ENCODE measurements at regions not wholly inside any gene's neighbourhood (a gene's known extent, or its start where the extent isn't known, plus 50 kb on each side); places are given as distances from the start of the nearest gene placed in this dataset.

- no peak for DNase-seq (ENCODE audit: low read depth in 3 of 3)
Observed at GRCh38 chr3:34374521-34374920, 576.1 kb downstream of the PDCD6IP start.

- DNase-seq (ENCODE audit: low read depth in 3 of 3), result no peak
Observed at GRCh38 chr3:34376691-34377090, 578.3 kb downstream of the PDCD6IP start.

GRCh38 chr3:34377961-34378360, 579.5 kb downstream of the PDCD6IP start:
- DNase-seq (ENCODE audit: low read depth in 3 of 3), result no peak

- no peak for DNase-seq (ENCODE audit: low read depth in 3 of 3)
Observed at GRCh38 chr3:34381243-34381642, 582.8 kb downstream of the PDCD6IP start.

GRCh38 chr3:34382859-34383258, 584.4 kb downstream of the PDCD6IP start:
- no peak for DNase-seq (ENCODE audit: low read depth in 3 of 3)

- DNase-seq (ENCODE audit: low read depth in 3 of 3), result no peak
Observed at GRCh38 chr3:34386309-34386708, 587.9 kb downstream of the PDCD6IP start.

- DNase-seq (ENCODE audit: low read depth in 3 of 3), result no peak
Observed at GRCh38 chr3:34387826-34388564, 589.6 kb downstream of the PDCD6IP start.

- no peak for DNase-seq (ENCODE audit: low read depth in 3 of 3)
Observed at GRCh38 chr3:34388830-34389229, 590.4 kb downstream of the PDCD6IP start.

GRCh38 chr3:34394978-34395748, 596.7 kb downstream of the PDCD6IP start:
- no peak for DNase-seq (ENCODE audit: low read depth in 3 of 3)

- no peak for DNase-seq (ENCODE audit: low read depth in 3 of 3)
Observed at GRCh38 chr3:34396288-34396687, 597.9 kb downstream of the PDCD6IP start.

GRCh38 chr3:34396956-34397355, 598.5 kb downstream of the PDCD6IP start:
- DNase-seq (ENCODE audit: low read depth in 3 of 3), result no peak

GRCh38 chr3:34399401-34399800, 601.0 kb downstream of the PDCD6IP start:
- DNase-seq (ENCODE audit: low read depth in 3 of 3), result no peak

- DNase-seq (ENCODE audit: low read depth in 3 of 3), result no peak
Observed at GRCh38 chr3:34405159-34405558, 606.7 kb downstream of the PDCD6IP start.

GRCh38 chr3:34407281-34407680, 608.9 kb downstream of the PDCD6IP start:
- no peak for DNase-seq (ENCODE audit: low read depth in 3 of 3)

GRCh38 chr3:34408088-34408487, 609.7 kb downstream of the PDCD6IP start:
- DNase-seq (ENCODE audit: low read depth in 3 of 3), result no peak

- no peak for DNase-seq (ENCODE audit: low read depth in 3 of 3)
Observed at GRCh38 chr3:34411596-34411995, 613.2 kb downstream of the PDCD6IP start.

GRCh38 chr3:34419801-34420200, 621.4 kb downstream of the PDCD6IP start:
- DNase-seq (ENCODE audit: low read depth in 3 of 3), result no peak

GRCh38 chr3:34421762-34422161, 623.3 kb downstream of the PDCD6IP start:
- DNase-seq (ENCODE audit: low read depth in 3 of 3), result no peak

- DNase-seq (ENCODE audit: low read depth in 3 of 3), result no peak
Observed at GRCh38 chr3:34439796-34440195, 641.4 kb downstream of the PDCD6IP start.

GRCh38 chr3:34444137-34444536, 645.7 kb downstream of the PDCD6IP start:
- DNase-seq (ENCODE audit: low read depth in 3 of 3), result no peak

- no peak for DNase-seq (ENCODE audit: low read depth in 3 of 3)
Observed at GRCh38 chr3:34449305-34449704, 650.9 kb downstream of the PDCD6IP start.

GRCh38 chr3:34463414-34463813, 665.0 kb downstream of the PDCD6IP start:
- no peak for DNase-seq (ENCODE audit: low read depth in 3 of 3)

- DNase-seq (ENCODE audit: low read depth in 3 of 3), result no peak
Observed at GRCh38 chr3:34464646-34465045, 666.2 kb downstream of the PDCD6IP start.
